ENCODE measurements at regions not wholly inside any gene's neighbourhood (a gene's known extent, or its start where the extent isn't known, plus 50 kb on each side); places are given as distances from the start of the nearest gene placed in this dataset.
A peak's percentile ranks its signal among the peaks of the same experiment; 100 is the strongest.

DNA sequence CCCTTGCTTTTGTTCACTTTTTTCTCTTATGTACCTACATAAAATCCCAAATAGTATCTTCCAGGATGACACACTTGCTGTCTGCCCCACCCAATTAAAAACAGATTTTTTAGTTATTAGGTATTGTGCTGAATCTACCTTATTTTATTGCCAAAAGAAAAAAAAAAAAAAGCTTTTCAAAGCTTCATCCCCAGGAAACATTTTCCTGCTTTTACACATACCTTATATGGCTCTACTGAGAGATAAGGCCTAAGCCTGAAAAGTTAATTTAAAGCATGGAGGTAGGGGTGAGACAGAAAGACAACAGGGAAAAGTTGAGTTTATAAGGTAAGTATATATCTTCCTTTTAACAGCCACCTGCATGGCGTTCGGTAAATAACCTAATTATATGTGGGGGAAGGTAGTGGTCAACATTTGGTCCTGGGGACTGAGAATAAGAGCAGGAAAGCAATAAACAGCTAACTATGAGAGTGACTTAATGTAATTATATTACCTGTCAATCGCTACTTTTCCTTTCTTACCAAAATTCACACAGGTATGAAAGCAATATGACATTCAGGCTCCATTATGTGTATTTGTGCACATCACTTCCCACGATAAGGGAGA lies 54.6 kb upstream of the BOLA1 start (continued):
- TF ChIP-seq CTCF (IDR thresholded peaks at IDR 0.05) (no peak), EP300 (IDR thresholded peaks at IDR 0.05; ENCODE audit: borderline replicate concordance in 1 of 2, low read depth in 1 of 2, low read length in 1 of 2) (no peak), YY1 (IDR thresholded peaks at IDR 0.05; ENCODE audit: low read depth) (no peak), NFIC (IDR thresholded peaks at IDR 0.05; ENCODE audit: borderline replicate concordance) (no peak)
- TF ChIP-seq, protein P1, sequence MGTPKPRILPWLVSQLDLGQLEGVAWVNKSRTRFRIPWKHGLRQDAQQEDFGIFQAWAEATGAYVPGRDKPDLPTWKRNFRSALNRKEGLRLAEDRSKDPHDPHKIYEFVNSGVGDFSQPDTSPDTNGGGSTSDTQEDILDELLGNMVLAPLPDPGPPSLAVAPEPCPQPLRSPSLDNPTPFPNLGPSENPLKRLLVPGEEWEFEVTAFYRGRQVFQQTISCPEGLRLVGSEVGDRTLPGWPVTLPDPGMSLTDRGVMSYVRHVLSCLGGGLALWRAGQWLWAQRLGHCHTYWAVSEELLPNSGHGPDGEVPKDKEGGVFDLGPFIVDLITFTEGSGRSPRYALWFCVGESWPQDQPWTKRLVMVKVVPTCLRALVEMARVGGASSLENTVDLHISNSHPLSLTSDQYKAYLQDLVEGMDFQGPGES (IDR thresholded peaks at IDR 0.05; ENCODE audit: low read depth, low read length) = no peak
- TF ChIP-seq, protein P2, sequence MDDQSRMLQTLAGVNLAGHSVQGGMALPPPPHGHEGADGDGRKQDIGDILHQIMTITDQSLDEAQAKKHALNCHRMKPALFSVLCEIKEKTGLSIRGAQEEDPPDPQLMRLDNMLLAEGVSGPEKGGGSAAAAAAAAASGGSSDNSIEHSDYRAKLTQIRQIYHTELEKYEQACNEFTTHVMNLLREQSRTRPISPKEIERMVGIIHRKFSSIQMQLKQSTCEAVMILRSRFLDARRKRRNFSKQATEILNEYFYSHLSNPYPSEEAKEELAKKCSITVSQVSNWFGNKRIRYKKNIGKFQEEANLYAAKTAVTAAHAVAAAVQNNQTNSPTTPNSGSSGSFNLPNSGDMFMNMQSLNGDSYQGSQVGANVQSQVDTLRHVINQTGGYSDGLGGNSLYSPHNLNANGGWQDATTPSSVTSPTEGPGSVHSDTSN (IDR thresholded peaks at IDR 0.05) = no peak

GRCh38 chr1:149845416-149845815 lies 54.0 kb upstream of the BOLA1 start:
- Histone ChIP-seq H3K9ac (peak overlapping the region; percentile 91; the same call in 1 of the 2 replicates), H3K9me2 (no peaks in the 10 kb centered on the region), H4K20me1 (ENCODE audit: insufficient read depth) (no peaks in the 10 kb centered on the region; the same call in 1 of the 2 replicates), H3K79me2 (ENCODE audit: insufficient read depth) (peaks cover 69% of the 10 kb centered on the region), H3K27ac (ENCODE audit: low read depth in 2 of 2, low read length in 1 of 2) (peak overlapping the region; percentile 59 to 79; a peak in 3 of 4 replicates), H3F3A (replicated peaks; ENCODE audit: insufficient read depth) (peaks cover 12% of the 10 kb centered on the region), H2AFZ (ENCODE audit: low read depth) (no peak overlapping the region), H3K4me2 (peak overlapping the region; percentile 91), H3K4me1 (ENCODE audit: control insufficient read depth in 1 of 2, insufficient read depth in 2 of 2, low read depth in 1 of 2, low read length in 1 of 2) (peaks cover 13 to 41% of the 10 kb centered on the region in 2 experiments; a peak in 3 of 4 replicates), H3K4me3 (ENCODE audit: low read depth in 2 of 2, low read length in 1 of 2) (peak overlapping the region; percentile 66 to 73; a peak in 3 of 4 replicates), H3K36me3 (replicated peaks in 1 of 2; ENCODE audit: control insufficient read depth in 1 of 2, insufficient read depth in 2 of 2, low read length in 1 of 2) (peaks cover 0 to 21% of the 10 kb centered on the region in 2 experiments), H3K9me3 (no peaks in the 10 kb centered on the region), H3K27me3 (ENCODE audit: insufficient read depth) (no peaks in the 10 kb centered on the region)
- 32% methylated on average over 3 of the region's 3 CpGs for WGBS (ENCODE audit: low lambda C conversion rate)
- POLR2A ChIA-PET = interaction anchor here (1.0 kb wide), 2 partner anchors 40 to 42 kb away, joined by 3 to 7 read pairs; a partner anchor contains a TSS
- no peak for DNase-seq
- CTCF ChIA-PET = no interaction called here
- TF ChIP-seq, protein P3, sequence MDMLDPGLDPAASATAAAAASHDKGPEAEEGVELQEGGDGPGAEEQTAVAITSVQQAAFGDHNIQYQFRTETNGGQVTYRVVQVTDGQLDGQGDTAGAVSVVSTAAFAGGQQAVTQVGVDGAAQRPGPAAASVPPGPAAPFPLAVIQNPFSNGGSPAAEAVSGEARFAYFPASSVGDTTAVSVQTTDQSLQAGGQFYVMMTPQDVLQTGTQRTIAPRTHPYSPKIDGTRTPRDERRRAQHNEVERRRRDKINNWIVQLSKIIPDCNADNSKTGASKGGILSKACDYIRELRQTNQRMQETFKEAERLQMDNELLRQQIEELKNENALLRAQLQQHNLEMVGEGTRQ (IDR thresholded peaks at IDR 0.05; ENCODE audit: borderline replicate concordance, low read depth, low read length) = no peak
- TF ChIP-seq FOXM1 (IDR thresholded peaks at IDR 0.05; ENCODE audit: low read depth) (no peak), NFIC (IDR thresholded peaks at IDR 0.05; ENCODE audit: borderline replicate concordance) (no peak), RCOR1 (IDR thresholded peaks at IDR 0.05; ENCODE audit: low read length) (no peak), RXRA (IDR thresholded peaks at IDR 0.05; ENCODE audit: borderline replicate concordance, low read depth) (no peak), NRF1 (IDR thresholded peaks at IDR 0.05; ENCODE audit: low read depth, low read length) (no peak), CHD2 (IDR thresholded peaks at IDR 0.05; ENCODE audit: low read length, partially characterized antibody) (no peak)
- TF ChIP-seq, protein P2 (IDR thresholded peaks at IDR 0.05) = no peak
- TF ChIP-seq, protein P4, sequence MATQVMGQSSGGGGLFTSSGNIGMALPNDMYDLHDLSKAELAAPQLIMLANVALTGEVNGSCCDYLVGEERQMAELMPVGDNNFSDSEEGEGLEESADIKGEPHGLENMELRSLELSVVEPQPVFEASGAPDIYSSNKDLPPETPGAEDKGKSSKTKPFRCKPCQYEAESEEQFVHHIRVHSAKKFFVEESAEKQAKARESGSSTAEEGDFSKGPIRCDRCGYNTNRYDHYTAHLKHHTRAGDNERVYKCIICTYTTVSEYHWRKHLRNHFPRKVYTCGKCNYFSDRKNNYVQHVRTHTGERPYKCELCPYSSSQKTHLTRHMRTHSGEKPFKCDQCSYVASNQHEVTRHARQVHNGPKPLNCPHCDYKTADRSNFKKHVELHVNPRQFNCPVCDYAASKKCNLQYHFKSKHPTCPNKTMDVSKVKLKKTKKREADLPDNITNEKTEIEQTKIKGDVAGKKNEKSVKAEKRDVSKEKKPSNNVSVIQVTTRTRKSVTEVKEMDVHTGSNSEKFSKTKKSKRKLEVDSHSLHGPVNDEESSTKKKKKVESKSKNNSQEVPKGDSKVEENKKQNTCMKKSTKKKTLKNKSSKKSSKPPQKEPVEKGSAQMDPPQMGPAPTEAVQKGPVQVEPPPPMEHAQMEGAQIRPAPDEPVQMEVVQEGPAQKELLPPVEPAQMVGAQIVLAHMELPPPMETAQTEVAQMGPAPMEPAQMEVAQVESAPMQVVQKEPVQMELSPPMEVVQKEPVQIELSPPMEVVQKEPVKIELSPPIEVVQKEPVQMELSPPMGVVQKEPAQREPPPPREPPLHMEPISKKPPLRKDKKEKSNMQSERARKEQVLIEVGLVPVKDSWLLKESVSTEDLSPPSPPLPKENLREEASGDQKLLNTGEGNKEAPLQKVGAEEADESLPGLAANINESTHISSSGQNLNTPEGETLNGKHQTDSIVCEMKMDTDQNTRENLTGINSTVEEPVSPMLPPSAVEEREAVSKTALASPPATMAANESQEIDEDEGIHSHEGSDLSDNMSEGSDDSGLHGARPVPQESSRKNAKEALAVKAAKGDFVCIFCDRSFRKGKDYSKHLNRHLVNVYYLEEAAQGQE (IDR thresholded peaks at IDR 0.05; ENCODE audit: low read depth, low read length) = no peak
